ENCODE measurements at regions not wholly inside any gene's neighbourhood (a gene's known extent, or its start where the extent isn't known, plus 50 kb on each side); places are given as distances from the start of the nearest gene placed in this dataset.

GRCh38 chr22:49400136-49400940 is 427.3 kb downstream of the BRD1 start:
- TF ChIP-seq EZH2phosphoT487 (IDR thresholded peaks at IDR 0.05; ENCODE audit: insufficient read depth, low read depth), result no peak
- TF ChIP-seq EZH2 (IDR thresholded peaks at IDR 0.05; ENCODE audit: insufficient read depth, poor library complexity, severe bottlenecking), result no peak
